DMS53 treated with DMSO at 0.1 percent for 48 hours (cell line): ENCODE measurements at regions not wholly inside any gene's neighbourhood (a gene's known extent, or its start where the extent isn't known, plus 50 kb on each side); places are given as distances from the start of the nearest gene placed in this dataset.

Experiments used
- DNase-seq: peaks from one replicate; lab custom pipeline; 2025; ENCODE audit not compliant: unreplicated experiment; lab: John Stamatoyannopoulos, UW

DNA sequence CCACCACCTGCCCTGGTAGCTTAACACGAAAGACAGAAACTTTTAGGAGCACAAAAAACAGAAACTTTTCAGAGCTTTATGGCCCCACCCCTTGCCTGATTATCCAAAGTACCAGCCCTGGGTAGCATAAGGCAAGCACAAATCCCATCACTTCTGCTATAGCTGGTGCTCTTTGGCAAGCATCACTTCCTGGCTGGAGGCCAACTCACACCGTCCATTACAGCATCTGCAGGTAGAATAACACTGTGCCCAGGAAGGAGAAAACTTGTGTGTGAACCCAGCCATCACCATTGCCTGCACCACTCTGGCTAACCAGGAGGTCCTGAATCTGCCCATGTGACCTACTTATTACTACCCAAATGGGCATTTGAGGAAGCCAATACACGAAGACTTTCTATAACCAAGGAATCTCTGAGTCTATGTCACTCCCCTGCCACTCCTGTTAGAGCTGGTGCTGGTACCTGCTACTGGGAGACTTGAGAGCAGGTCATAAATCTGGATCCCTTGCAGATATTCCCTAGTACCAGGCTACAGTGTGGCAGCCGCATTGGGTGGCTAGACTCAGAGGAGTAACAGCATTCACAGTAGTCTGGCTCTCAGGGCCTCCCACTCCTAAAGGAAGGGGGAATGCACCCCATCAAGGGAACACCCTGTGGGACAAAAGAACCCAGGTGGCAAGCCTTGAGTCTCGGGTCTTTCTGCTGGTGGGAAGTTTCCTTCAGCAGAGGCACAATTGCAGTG, 73.3 kb upstream of the AKAP13 start:
- no peak for DNase-seq

- DNase-seq, result no peak
These were observed 72.7 kb upstream of the AKAP13 start for GRCh38 chr15:85307687-85308045.

GRCh38 chr15:85311647-85312046, 68.8 kb upstream of the AKAP13 start:
- DNase-seq, result no peak

DNA sequence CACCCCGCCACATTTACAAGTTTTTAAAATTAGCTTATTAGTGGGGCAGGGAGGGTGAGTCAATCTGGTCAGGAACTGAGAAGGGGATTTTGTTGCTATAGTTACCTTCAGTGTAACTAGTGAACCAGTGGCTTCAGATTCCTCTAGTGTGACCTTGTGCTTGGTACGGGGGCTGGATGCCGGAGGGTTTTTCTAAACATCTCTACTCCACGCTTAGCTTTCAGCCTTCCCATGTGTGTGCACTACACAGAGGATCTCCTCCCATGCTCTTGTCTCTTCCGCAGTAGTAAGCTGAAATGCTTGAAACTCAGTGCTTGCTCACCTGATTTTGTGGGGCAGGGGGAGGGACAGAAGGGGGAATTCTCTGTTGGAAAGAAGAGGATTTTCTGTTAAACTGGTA, 67.9 kb upstream of the AKAP13 start:
- DNase-seq, result no peak

DNA sequence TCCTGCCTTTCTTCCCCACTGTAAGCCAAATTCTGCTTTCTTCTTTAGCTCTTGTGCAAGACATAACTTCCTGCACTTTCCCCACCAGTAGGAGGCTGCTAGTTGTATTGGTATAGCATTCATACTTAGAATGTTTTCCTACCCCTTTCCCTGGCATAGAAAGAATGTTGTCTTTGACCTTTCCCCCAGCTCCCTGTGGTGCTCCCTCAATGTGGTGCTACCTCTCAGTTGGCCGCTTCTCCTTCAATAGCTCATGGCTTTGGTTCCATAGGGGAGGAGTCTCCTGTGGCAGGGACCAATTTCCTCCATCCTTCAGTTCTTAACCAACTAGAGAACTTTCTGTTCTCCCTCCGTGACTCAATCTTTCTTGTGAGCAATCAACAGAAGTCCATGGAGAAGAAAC, 67.5 kb upstream of the AKAP13 start:
- DNase-seq, result no peak

DNA sequence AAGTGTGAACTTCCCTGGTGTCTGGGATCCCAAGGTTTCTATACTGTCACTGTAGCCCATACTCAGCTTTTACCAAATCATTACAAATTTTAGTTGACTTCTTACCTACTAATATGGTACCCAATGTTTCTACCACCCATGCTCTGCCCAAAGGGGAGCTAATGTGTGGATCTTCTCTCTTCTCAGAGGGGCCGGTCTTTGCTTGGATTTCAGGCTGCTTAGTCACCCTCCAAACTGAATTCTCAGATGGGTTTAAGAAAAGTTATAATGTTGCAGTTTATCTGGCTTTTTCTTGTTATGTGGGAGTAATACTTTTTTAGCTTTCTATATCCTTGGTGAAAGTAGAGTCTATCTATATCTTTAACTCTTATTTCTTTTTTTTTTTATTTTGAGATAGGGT, 67.1 kb upstream of the AKAP13 start:
- no peak for DNase-seq

- no peak for DNase-seq
These were observed 66.3 kb upstream of the AKAP13 start for GRCh38 chr15:85314146-85314545.

DNA sequence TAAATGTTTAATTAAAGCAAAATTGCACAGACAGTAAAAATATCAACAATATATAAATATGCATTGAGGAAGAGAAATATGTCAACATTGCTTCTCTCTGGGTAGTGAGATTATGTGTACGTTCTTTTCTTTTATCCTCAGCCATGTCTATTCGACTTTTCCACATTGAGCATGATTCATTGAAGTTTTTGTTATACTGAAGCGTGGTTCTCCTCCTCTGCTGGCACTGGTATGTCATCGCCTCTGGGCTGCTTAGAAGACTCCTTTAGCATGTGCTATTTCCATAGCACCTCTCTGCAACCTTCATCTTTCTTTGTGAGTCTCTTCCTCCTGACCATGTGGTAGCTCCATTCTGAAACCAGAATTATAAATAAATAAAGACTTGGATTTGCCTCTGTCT, 65.8 kb upstream of the AKAP13 start:
- no peak for DNase-seq

GRCh38 chr15:85316244-85316934, 64.0 kb upstream of the AKAP13 start:
- no peak for DNase-seq

DNA sequence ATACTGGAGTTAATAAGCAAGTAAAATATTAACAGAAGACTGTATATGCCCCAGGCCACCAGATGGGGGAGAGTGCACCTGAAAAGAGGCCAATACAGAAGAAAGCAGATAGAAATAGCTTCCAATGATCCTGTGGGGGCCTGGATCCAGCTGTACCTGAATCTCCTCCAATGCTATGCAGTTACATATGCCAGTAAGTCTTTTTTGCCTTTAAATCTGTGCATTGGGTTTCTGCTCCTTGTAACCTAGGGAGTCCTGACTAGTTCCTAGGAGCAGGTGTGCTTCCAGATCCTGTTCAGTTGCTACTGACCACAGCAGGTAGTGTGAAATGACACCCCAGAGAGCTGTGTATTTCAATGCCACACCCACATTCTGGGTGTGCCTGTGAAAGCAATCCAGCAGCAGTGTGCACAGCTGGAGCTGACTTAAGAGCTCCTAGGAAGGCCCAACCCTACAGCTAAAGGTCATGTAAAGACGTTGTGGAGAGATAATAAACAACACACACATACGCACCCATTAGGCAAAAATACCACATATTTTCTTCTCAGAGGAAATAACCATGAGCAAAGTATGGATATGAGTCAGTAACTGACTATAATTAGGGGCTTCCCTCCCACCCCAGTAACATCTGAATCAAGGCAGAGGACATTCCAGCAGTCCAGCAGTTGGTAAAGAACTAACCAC, 62.2 kb upstream of the AKAP13 start:
- no peak for DNase-seq

- no peak for DNase-seq
These were observed 61.7 kb upstream of the AKAP13 start for GRCh38 chr15:85318732-85319076.

GRCh38 chr15:85324202-85324601, 56.2 kb upstream of the AKAP13 start:
- no peak for DNase-seq

DNA sequence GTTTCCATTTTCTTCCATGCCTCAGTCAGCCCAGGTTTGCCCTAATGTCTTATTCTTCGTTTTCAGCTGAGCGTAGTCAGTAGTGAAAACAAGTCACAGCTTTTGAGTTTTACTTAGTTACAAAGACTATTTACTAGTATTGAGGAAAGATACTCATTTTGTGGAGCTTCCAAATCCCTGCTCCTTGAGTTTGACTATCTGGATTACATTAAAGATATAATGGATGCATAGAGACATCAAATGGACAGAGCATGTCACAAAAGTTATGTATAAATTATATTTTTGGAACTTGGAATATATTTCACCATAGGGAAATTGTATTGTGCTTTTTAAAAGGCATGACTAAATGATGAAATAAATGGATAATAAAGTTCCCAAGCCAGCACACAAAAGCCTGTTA, 54.6 kb upstream of the AKAP13 start:
- DNase-seq, result no peak

GRCh38 chr15:85326291-85326690, 54.1 kb upstream of the AKAP13 start:
- DNase-seq, result no peak

GRCh38 chr15:85327820-85328219, 52.6 kb upstream of the AKAP13 start:
- DNase-seq, result no peak

DNA sequence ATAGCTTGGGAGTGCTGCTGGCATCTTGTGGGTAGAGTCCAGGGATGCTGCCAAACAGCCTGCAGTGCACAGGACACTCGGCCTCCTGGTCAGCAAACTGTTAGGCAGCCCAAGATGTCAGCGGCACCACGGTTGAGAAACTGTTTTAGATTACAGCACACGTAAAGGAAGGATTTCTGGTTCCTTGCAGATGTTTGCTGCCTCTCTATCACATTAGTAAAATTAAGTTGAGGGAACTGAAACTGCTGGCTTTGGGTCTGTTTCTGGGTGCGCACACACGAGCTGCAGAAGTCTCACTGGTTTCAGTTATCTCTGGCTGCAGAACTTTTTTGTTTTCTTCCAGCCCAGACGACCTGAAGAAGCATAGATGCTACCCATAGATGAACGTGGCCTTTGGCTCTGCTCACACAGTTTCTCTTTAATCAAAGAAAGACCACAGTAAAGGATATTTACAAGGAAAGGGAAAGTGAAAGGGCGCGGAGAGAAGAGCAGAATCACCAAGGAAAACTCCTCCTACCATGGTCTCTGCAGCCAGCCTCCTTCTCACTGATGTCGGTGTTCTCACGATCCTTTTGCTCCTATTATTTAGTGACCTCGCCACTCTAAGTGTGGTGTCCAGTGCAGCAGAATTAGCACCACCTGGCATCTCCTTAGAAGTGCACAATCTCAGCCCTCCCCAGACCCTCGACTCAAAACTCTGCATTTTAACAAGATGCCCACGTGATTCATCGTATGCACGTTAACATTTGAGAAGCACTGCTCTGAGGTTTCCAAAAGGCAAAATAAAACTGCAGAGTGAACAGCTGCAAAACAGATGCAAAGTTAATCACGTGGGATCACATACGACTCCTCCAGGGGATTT, 50.6 kb upstream of the AKAP13 start:
- peak; percentile 30 for DNase-seq
